K562 (cell line): ENCODE measurements at regions not wholly inside any gene's neighbourhood (a gene's known extent, or its start where the extent isn't known, plus 50 kb on each side); places are given as distances from the start of the nearest gene placed in this dataset.

ENCODE experiments used
- ATAC-seq: fragments of 200-7000 bp; cut with Tn5 transposase; 3 replicates; pipeline ENCODE4 v1.9.1; 2020; ENCODE audit warnings: moderate library complexity
- BruUV-seq: library from RNA; stranded (reverse); fragments of 400-500 nt; replicated peaks from 2 replicates; lab custom pipeline; 2021; lab: Mats Ljungman, UMichigan
- CTCF ChIA-PET: fragments of 300-600 bp; formaldehyde crosslinking; extraction: SDS; loops from one replicate; lab custom pipeline; 2021; ENCODE audit warnings: low intra/inter-chr PET ratio; lab: Yijun Ruan, JAX
- POLR2A ChIA-PET: fragments of 300-600, 350-650 bp; sonication (Branson Sonifier 250); formaldehyde crosslinking; extraction: SDS; loops from one replicate; lab custom pipeline; 2021; ENCODE audit warnings: antibody characterized with exemption, inconsistent platforms; lab: Yijun Ruan, JAX
- DNase-seq, 4 experiments: peaks; one replicate each; pipeline versions ENCODE4 v3.0.0 to v3.0.0-alpha.2; 2011 to 2018; ENCODE audit warnings: low spot score in 3 of 4, mixed read lengths in 3 of 4; ENCODE audit errors: extremely low read depth in 1 of 4
- FAIRE-seq: peaks from 2 replicates; lab custom pipeline; 2011; peaks lifted over from hg19 to GRCh38; lab: Jason Lieb, UNC
- H2AFZ ChIP-seq: 2 replicates; pipeline ENCODE4 v1.6.0; 2011; ENCODE audit warnings: low read depth, low read length, control low read depth, inconsistent platforms
- H3K27ac ChIP-seq: fragments of 200-600 bp; 3 replicates; pipeline ENCODE4 v1.8.0; 2011; ENCODE audit warnings: low read depth, mild to moderate bottlenecking, control low read depth, inconsistent platforms, low read length, moderate library complexity, mixed read lengths; ENCODE audit errors: extremely low read depth
- H3K27me3 ChIP-seq, 2 experiments: fragments of 300-600 bp in 1 of 2; 2 replicates in 1 of 2; 3 replicates in 1 of 2; pipeline versions ENCODE4 v1.6.0 to v1.8.0; 2011; ENCODE audit warnings: inconsistent platforms in 2 of 2, low read length in 2 of 2, mild to moderate bottlenecking in 1 of 2, mixed read lengths in 1 of 2, moderate library complexity in 1 of 2; ENCODE audit not compliant: control insufficient read depth in 2 of 2, insufficient read depth in 2 of 2
- H3K36me3 ChIP-seq: fragments of 300-600 bp; 3 replicates; pipeline ENCODE4 v1.8.0; 2011; ENCODE audit warnings: mild to moderate bottlenecking, low read length, inconsistent platforms; ENCODE audit not compliant: control insufficient read depth, insufficient read depth
- H3K4me1 ChIP-seq, 2 experiments: fragments of 200-600 bp in 1 of 2; replicated peaks in 1 of 2; 2 replicates in 1 of 2; 3 replicates in 1 of 2; pipeline versions ENCODE4 v1.5.1 to v1.8.0; 2011; ENCODE audit warnings: inconsistent platforms in 2 of 2, low read length in 2 of 2, mild to moderate bottlenecking in 1 of 2, mixed read lengths in 1 of 2, moderate library complexity in 1 of 2; ENCODE audit not compliant: control insufficient read depth in 2 of 2, insufficient read depth in 2 of 2
- H3K4me2 ChIP-seq: 2 replicates; pipeline ENCODE4 v1.6.1; 2011; ENCODE audit warnings: low read length, control low read depth, inconsistent platforms, mixed read lengths; ENCODE audit not compliant: insufficient read depth
- H3K4me3 ChIP-seq: fragments of 200-600 bp; sonication (generic), shearing (Covaris generic); 2 replicates; pipeline ENCODE4 v1.5.1; 2016; ENCODE audit warnings: control low read depth, inconsistent platforms
- H3K79me2 ChIP-seq: fragments of 200-600 bp; 3 replicates; pipeline ENCODE4 v1.8.0; 2011; ENCODE audit warnings: low read length, inconsistent platforms; ENCODE audit not compliant: control insufficient read depth, insufficient read depth
- H3K9ac ChIP-seq, 2 experiments: 2 replicates each; pipeline versions ENCODE4 v1.6.0 to v1.6.1; 2011; ENCODE audit warnings: low read depth in 2 of 2, low read length in 2 of 2, control low read depth in 1 of 2, inconsistent platforms in 1 of 2, mild to moderate bottlenecking in 1 of 2, mixed read lengths in 1 of 2; ENCODE audit not compliant: insufficient read depth in 1 of 2
- H3K9me1 ChIP-seq: one replicate; pipeline ENCODE4 v1.6.0; 2011; ENCODE audit warnings: inconsistent platforms, mild to moderate bottlenecking, low read length, moderate library complexity; ENCODE audit not compliant: control insufficient read depth, insufficient read depth
- H3K9me3 ChIP-seq: replicated peaks from 2 replicates; pipeline ENCODE4 v1.5.1; 2011; ENCODE audit warnings: low read depth, low read length, inconsistent platforms; ENCODE audit not compliant: control insufficient read depth, insufficient read depth
- H4K20me1 ChIP-seq: replicated peaks from 2 replicates; pipeline ENCODE4 v1.6.1; 2011; ENCODE audit warnings: low read length, inconsistent platforms, mixed read lengths; ENCODE audit not compliant: control insufficient read depth, insufficient read depth
- CHD1 ChIP-seq: fragments of 200-600 bp; sonication (generic); IDR thresholded peaks from one replicate; pipeline ENCODE4 v1.6.1; 2012; ENCODE audit warnings: mild to moderate bottlenecking, moderate library complexity, low read length, inconsistent platforms
- DEAF1 ChIP-seq: fragments of 450-650 bp; formaldehyde crosslinking; IDR thresholded peaks from 2 replicates; pipeline ENCODE4 v1.4.0; 2020; ENCODE audit warnings: mild to moderate bottlenecking, moderate library complexity
- DMBX1 ChIP-seq: fragments of 250-450 bp; sonication (Bioruptor Pico); IDR thresholded peaks from 2 replicates; pipeline ENCODE4 v1.8.0; 2022; ENCODE audit warnings: inconsistent platforms, mild to moderate bottlenecking, moderate library complexity, borderline replicate concordance
- ETV5 ChIP-seq: sonication (generic); formaldehyde crosslinking; IDR thresholded peaks from 2 replicates; pipeline ENCODE4 v1.4.0; 2020; ENCODE audit warnings: low read depth, mild to moderate bottlenecking, missing genetic modification reagents
- HSF4 ChIP-seq: fragments of 250-450 bp; sonication (Bioruptor Pico); IDR thresholded peaks from 2 replicates; pipeline ENCODE4 v2.1.2; 2022; ENCODE audit warnings: mild to moderate bottlenecking, moderate library complexity, borderline replicate concordance
- KHSRP ChIP-seq: fragments of 450-650 bp; IDR thresholded peaks from 2 replicates; pipeline ENCODE4 v1.6.1; 2017
- LARP7 ChIP-seq: fragments of 450-650 bp; IDR thresholded peaks from 2 replicates; pipeline ENCODE4 v1.6.1; 2016
- LCOR ChIP-seq: sonication (generic); formaldehyde crosslinking; IDR thresholded peaks from 2 replicates; pipeline ENCODE4 v1.8.0; 2022; ENCODE audit warnings: mild to moderate bottlenecking, missing genetic modification reagents
- NFIC ChIP-seq: fragments of 450-650 bp; IDR thresholded peaks from 2 replicates; pipeline ENCODE4 v1.6.1; 2017; ENCODE audit warnings: mild to moderate bottlenecking, inconsistent platforms
- NR3C1 ChIP-seq: sonication (generic); formaldehyde crosslinking; IDR thresholded peaks from 2 replicates; pipeline ENCODE4 v1.8.1; 2022; ENCODE audit warnings: missing genetic modification reagents
- ZBTB12 ChIP-seq: fragments of 250-450 bp; sonication (Bioruptor Pico); IDR thresholded peaks from 2 replicates; pipeline ENCODE4 v1.4.0; 2020
- ZNF311 ChIP-seq: fragments of 250-450 bp; sonication (Bioruptor Pico); IDR thresholded peaks from 2 replicates; pipeline ENCODE4 v1.4.0; 2020; ENCODE audit warnings: mild to moderate bottlenecking, moderate library complexity
- ZNF316 ChIP-seq: fragments of 450-650 bp; IDR thresholded peaks from 2 replicates; pipeline ENCODE4 v1.6.1; 2016
- ZNF561 ChIP-seq: fragments of 450-650 bp; formaldehyde crosslinking; conservative IDR thresholded peaks from 2 replicates; pipeline ENCODE4 v1.4.0; 2020; ENCODE audit warnings: mild to moderate bottlenecking, moderate library complexity
- WGBS: fragments of 100-300 bp; shearing (Covaris generic); methylation state at CpG from one replicate; pipeline ENCODE4 v1.1.6; 2016; ENCODE audit warnings: low coverage, mixed read lengths; ENCODE audit not compliant: insufficient coverage; ENCODE audit errors: missing lambda C conversion rate; 5-methylcytosine and 5-hydroxymethylcytosine counted together
- in situ Hi-C: fragments of 300-500 bp; cut with MboI; formaldehyde crosslinking; loops from 4 replicates; pipeline ENCODE4 v1.15.0; 2018; ENCODE audit warnings: inconsistent platforms, mixed read lengths
- intact Hi-C: fragments of 100-400 bp; cut with micrococcal nuclease; formaldehyde crosslinking; loops from 2 replicates; pipeline ENCODE4 v1.14.2; 2022

DNA sequence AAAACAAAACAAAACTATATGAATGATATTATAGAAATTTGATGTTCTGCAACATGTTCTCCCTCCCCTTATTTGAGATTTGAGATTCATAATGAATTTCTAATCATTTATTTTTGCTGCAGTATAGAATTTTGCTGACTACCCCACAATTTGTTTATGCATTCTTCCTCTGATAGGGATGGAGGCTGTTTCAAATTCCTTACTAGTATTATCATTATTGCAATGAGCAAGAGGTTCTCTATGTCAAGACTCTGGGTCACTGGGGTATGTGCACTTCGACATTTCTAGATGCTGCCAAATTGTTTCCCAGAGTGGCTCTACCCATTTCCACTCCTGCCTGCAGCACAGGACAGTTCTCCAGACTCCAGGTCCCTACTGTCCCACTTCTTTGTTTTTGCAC lies 54.9 kb upstream of the DAB2IP start:
- DNase-seq (no peak), ATAC-seq (no peak), FAIRE-seq (no peak)
- peaks cover 0 to 8% of the 10 kb centered on the region in 2 experiments; a peak in 2 of 5 replicates for H3K4me1 ChIP-seq
- 0% methylated on average over 1 of the region's 1 CpG for WGBS
- H3K79me2 ChIP-seq: no peaks in the 10 kb centered on the region
- no peak overlapping the region for H3K9ac ChIP-seq
- TF ChIP-seq ZNF316 (peak; percentile 38; the same call in 1 of the 2 replicates), HSF4 (CRISPR knock-in tag) (no peak)
- no peaks in the 10 kb centered on the region for H3K9me3 ChIP-seq
- H4K20me1 ChIP-seq: no peaks in the 10 kb centered on the region
- no TSS peak for BruUV-seq
- H2AFZ ChIP-seq: no peak overlapping the region
- no peak overlapping the region for H3K4me3 ChIP-seq
- peaks cover 4 to 30% of the 10 kb centered on the region in 2 experiments; a peak in 4 of 5 replicates for H3K27me3 ChIP-seq
- no peak overlapping the region for H3K4me2 ChIP-seq
- H3K9me1 ChIP-seq: no peaks in the 10 kb centered on the region
- no peak overlapping the region for H3K27ac ChIP-seq
- intact Hi-C loops: no loop called here
- no peaks in the 10 kb centered on the region for H3K36me3 ChIP-seq
- POLR2A ChIA-PET: no interaction called here
- CTCF ChIA-PET: no interaction called here
- in situ Hi-C loops: no loop called here

GRCh38 chr9:121597698-121598166 lies 53.7 kb upstream of the DAB2IP start:
- Histone ChIP-seq H3K4me1 (peaks cover 0 to 8% of the 10 kb centered on the region in 2 experiments; a peak in 2 of 5 replicates), H3K36me3 (no peaks in the 10 kb centered on the region), H3K27ac (no peak overlapping the region), H4K20me1 (no peaks in the 10 kb centered on the region), H3K4me3 (no peak overlapping the region), H3K4me2 (no peak overlapping the region), H3K9me1 (no peaks in the 10 kb centered on the region), H2AFZ (no peak overlapping the region), H3K9me3 (no peaks in the 10 kb centered on the region), H3K9ac (no peak overlapping the region), H3K79me2 (no peaks in the 10 kb centered on the region), H3K27me3 (peaks cover 4 to 35% of the 10 kb centered on the region in 2 experiments; a peak in 4 of 5 replicates)
- FAIRE-seq (no peak), DNase-seq (no peak), ATAC-seq (no peak)
- in situ Hi-C loops: no loop called here
- TF ChIP-seq ZNF561 (CRISPR knock-in tag): no peak
- no peak for TF ChIP-seq LARP7
- TF ChIP-seq LCOR (CRISPR knock-in tag): no peak
- no peak for TF ChIP-seq DEAF1 (CRISPR knock-in tag)
- no peak for TF ChIP-seq KHSRP
- TF ChIP-seq CHD1: no peak
- TF ChIP-seq NFIC: no peak
- no peak for TF ChIP-seq ZNF311 (CRISPR knock-in tag)
- TF ChIP-seq ETV5: no peak
- TF ChIP-seq HSF4 (CRISPR knock-in tag): no peak
- no peak for TF ChIP-seq ZBTB12 (CRISPR knock-in tag)
- TF ChIP-seq NR3C1: no peak
- no peak for TF ChIP-seq DMBX1 (CRISPR knock-in tag)
- POLR2A ChIA-PET: no interaction called here
- CTCF ChIA-PET: no interaction called here
- intact Hi-C loops: no loop called here
- BruUV-seq: no TSS peak
- 47% methylated on average over 14 of the region's 14 CpGs for WGBS
